IMR-90 (cell line): ENCODE measurements at regions not wholly inside any gene's neighbourhood (a gene's known extent, or its start where the extent isn't known, plus 50 kb on each side); places are given as distances from the start of the nearest gene placed in this dataset.

ENCODE experiments used
- ATAC-seq: fragments of 200-7000 bp; cut with Tn5 transposase; 2 replicates; pipeline ENCODE4 v1.9.1; 2020; ENCODE audit warnings: low read depth, mild to moderate bottlenecking, moderate library complexity
- BruUV-seq: library from RNA; stranded (reverse); fragments of 400-500 nt; replicated peaks from 2 replicates; lab custom pipeline; 2021; lab: Mats Ljungman, UMichigan
- CTCF ChIA-PET: fragments of 300-600 bp; formaldehyde crosslinking; extraction: SDS; loops from one replicate; lab custom pipeline; 2021; ENCODE audit warnings: antibody characterized with exemption; lab: Yijun Ruan, JAX
- POLR2A ChIA-PET: fragments of 300-600 bp; sonication (Branson Sonifier 250); formaldehyde crosslinking; loops from one replicate; lab custom pipeline; 2022; ENCODE audit warnings: antibody characterized with exemption; ENCODE audit not compliant: unreplicated experiment; lab: Charles Lee
- DNase-seq: peaks from one replicate; pipeline ENCODE4 v3.0.0; 2013
- H2AFZ ChIP-seq: replicated peaks from 2 replicates; pipeline ENCODE3; 2013; ENCODE audit warnings: low read length, mild to moderate bottlenecking; ENCODE audit not compliant: poor library complexity
- H2AK5ac ChIP-seq: 2 replicates; pipeline ENCODE4 v1.6.1; 2013; ENCODE audit warnings: low read depth, low read length, inconsistent platforms
- H2AK9ac ChIP-seq: replicated peaks from 2 replicates; pipeline ENCODE3; 2013; ENCODE audit warnings: mild to moderate bottlenecking, low read depth, low read length, moderate library complexity; ENCODE audit not compliant: poor library complexity
- H2BK120ac ChIP-seq: 2 replicates; pipeline ENCODE4 v1.6.1; 2013; ENCODE audit warnings: low read depth, low read length, inconsistent platforms
- H2BK15ac ChIP-seq: 3 replicates; pipeline ENCODE4 v1.6.1; 2013; ENCODE audit warnings: low read depth, low read length, inconsistent platforms
- H2BK20ac ChIP-seq: 2 replicates; pipeline ENCODE4 v1.6.1; 2013; ENCODE audit warnings: low read depth, mild to moderate bottlenecking, inconsistent platforms, low read length, moderate library complexity
- H2BK5ac ChIP-seq: 2 replicates; pipeline ENCODE4 v1.6.1; 2013; ENCODE audit warnings: mild to moderate bottlenecking, low read depth, low read length, inconsistent platforms; ENCODE audit not compliant: poor library complexity, severe bottlenecking
- H3K14ac ChIP-seq: replicated peaks from 2 replicates; pipeline ENCODE4 v1.6.1; 2013; ENCODE audit warnings: low read depth, low read length, inconsistent platforms
- H3K18ac ChIP-seq: 2 replicates; pipeline ENCODE4 v1.6.1; 2013; ENCODE audit warnings: low read depth, low read length, control low read depth
- H3K23ac ChIP-seq: 2 replicates; pipeline ENCODE4 v1.6.1; 2013; ENCODE audit warnings: low read depth, low read length, inconsistent platforms
- H3K27ac ChIP-seq: 2 replicates; pipeline ENCODE4 v1.5.1; 2013; ENCODE audit warnings: mild to moderate bottlenecking, control low read depth, low read length; ENCODE audit not compliant: insufficient read depth
- H3K27me3 ChIP-seq: 2 replicates; pipeline ENCODE4 v1.6.1; 2013; ENCODE audit warnings: low read length; ENCODE audit not compliant: control insufficient read depth, insufficient read depth
- H3K36me3 ChIP-seq: 2 replicates; pipeline ENCODE4 v1.6.1; 2013; ENCODE audit warnings: low read length, mixed read lengths; ENCODE audit not compliant: control insufficient read depth, insufficient read depth
- H3K4ac ChIP-seq: 2 replicates; pipeline ENCODE4 v1.6.1; 2013; ENCODE audit warnings: low read depth, low read length, inconsistent platforms
- H3K4me1 ChIP-seq: 2 replicates; pipeline ENCODE4 v1.6.1; 2013; ENCODE audit warnings: low read length, mixed read lengths; ENCODE audit not compliant: control insufficient read depth, insufficient read depth
- H3K4me2 ChIP-seq: 2 replicates; pipeline ENCODE4 v1.6.1; 2013; ENCODE audit warnings: low read depth, mild to moderate bottlenecking, control low read depth, low read length, moderate library complexity
- H3K4me3 ChIP-seq: 2 replicates; pipeline ENCODE4 v1.5.1; 2013; ENCODE audit warnings: low read depth, mild to moderate bottlenecking, control low read depth, low read length, moderate library complexity; ENCODE audit not compliant: insufficient read depth
- H3K56ac ChIP-seq: 2 replicates; pipeline ENCODE4 v1.6.1; 2013; ENCODE audit warnings: low read length, inconsistent platforms; ENCODE audit not compliant: insufficient read depth; ENCODE audit errors: extremely low read depth
- H3K79me1 ChIP-seq, 2 experiments: 2 replicates each; pipeline ENCODE4 v1.6.1; 2013; ENCODE audit warnings: low read length in 2 of 2, inconsistent platforms in 1 of 2, low read depth in 1 of 2
- H3K9ac ChIP-seq: 2 replicates; pipeline ENCODE4 v1.6.1; 2013; ENCODE audit warnings: low read depth, low read length, control low read depth
- H3K9me1 ChIP-seq: 2 replicates; pipeline ENCODE4 v1.6.1; 2013; ENCODE audit warnings: low read length, inconsistent platforms; ENCODE audit not compliant: insufficient read depth
- H3K9me3 ChIP-seq: 2 replicates; pipeline ENCODE4 v1.6.1; 2013; ENCODE audit warnings: low read length; ENCODE audit not compliant: control insufficient read depth, insufficient read depth
- H4K20me1 ChIP-seq: 2 replicates; pipeline ENCODE4 v1.6.1; 2013; ENCODE audit warnings: low read length, inconsistent platforms; ENCODE audit not compliant: insufficient read depth
- H4K5ac ChIP-seq: 2 replicates; pipeline ENCODE4 v1.6.1; 2013; ENCODE audit warnings: mild to moderate bottlenecking, low read depth, low read length, control low read depth
- H4K8ac ChIP-seq, 2 experiments: 2 replicates each; pipeline ENCODE4 v1.6.1; 2013; ENCODE audit warnings: low read depth in 2 of 2, low read length in 2 of 2, control low read depth in 1 of 2, inconsistent platforms in 1 of 2
- H4K91ac ChIP-seq: 2 replicates; pipeline ENCODE4 v1.6.1; 2013; ENCODE audit warnings: low read depth, low read length, inconsistent platforms; ENCODE audit not compliant: insufficient read depth
- BHLHE40 ChIP-seq: fragments of 150-350 bp; IDR thresholded peaks from 2 replicates; pipeline ENCODE4 v1.6.1; 2016; ENCODE audit warnings: mild to moderate bottlenecking, low read depth, low read length
- CEBPB ChIP-seq: IDR thresholded peaks from 2 replicates; pipeline ENCODE4 v1.6.1; 2012; ENCODE audit warnings: low read depth, low read length, improper control_type of control experiment
- CHD1 ChIP-seq: IDR thresholded peaks from 2 replicates; pipeline ENCODE4 v1.6.1; 2012; ENCODE audit warnings: low read depth, low read length, improper control_type of control experiment
- MAFK ChIP-seq: IDR thresholded peaks from 2 replicates; pipeline ENCODE4 v1.6.1; 2012; ENCODE audit warnings: low read depth, low read length, improper control_type of control experiment
- MXI1 ChIP-seq: IDR thresholded peaks from 2 replicates; pipeline ENCODE4 v1.6.1; 2012; ENCODE audit warnings: low read depth, mild to moderate bottlenecking, low read length, moderate library complexity, borderline replicate concordance
- NFE2L2 ChIP-seq: fragments of 150-350 bp; IDR thresholded peaks from 2 replicates; pipeline ENCODE4 v1.6.1; 2016; ENCODE audit warnings: low read depth, mild to moderate bottlenecking, low read length
- RCOR1 ChIP-seq: IDR thresholded peaks from 2 replicates; pipeline ENCODE4 v1.6.1; 2012; ENCODE audit warnings: mild to moderate bottlenecking, low read length, improper control_type of control experiment; ENCODE audit not compliant: insufficient replicate concordance
- RFX5 ChIP-seq: IDR thresholded peaks from 2 replicates; pipeline ENCODE4 v1.8.0; 2012; ENCODE audit warnings: low read depth, mild to moderate bottlenecking, low read length, moderate library complexity
- SMC3 ChIP-seq: fragments of 150-350 bp; IDR thresholded peaks from 2 replicates; pipeline ENCODE4 v1.6.1; 2016; ENCODE audit warnings: low read depth, mild to moderate bottlenecking, antibody characterized with exemption, low read length, moderate library complexity
- WGBS, 2 experiments: methylation state at CpG; one replicate each; pipeline versions ENCODE4 v1.1.5 to v1.1.7; 2013; ENCODE audit warnings: missing lambda C conversion rate in 2 of 2; ENCODE audit not compliant: insufficient read length in 1 of 2; ENCODE audit errors: extremely low coverage in 2 of 2; 5-methylcytosine and 5-hydroxymethylcytosine counted together
- dilution Hi-C: fragments of 300-500 bp; cut with HindIII; formaldehyde crosslinking; loops from one replicate; pipeline ENCODE4 v1.14.3; 2018; ENCODE audit warnings: low sequenced_read_pairs; ENCODE audit not compliant: unreplicated experiment
- in situ Hi-C: fragments of 300-500 bp; cut with MboI; formaldehyde crosslinking; loops from 3 replicates; pipeline ENCODE4 v1.14.3; 2019; ENCODE audit warnings: low sequenced_read_pairs, inconsistent platforms, mixed read lengths
- intact Hi-C: fragments of 100-400 bp; cut with micrococcal nuclease; formaldehyde crosslinking; loops from 2 replicates; pipeline ENCODE4 v1.10.0; 2022
- TF ChIP-seq, protein P1 (sequence below): fragments of 150-350 bp; IDR thresholded peaks from 2 replicates; pipeline ENCODE4 v1.6.1; 2017; ENCODE audit warnings: mild to moderate bottlenecking, antibody characterized with exemption, low read length, low read depth

DNA sequence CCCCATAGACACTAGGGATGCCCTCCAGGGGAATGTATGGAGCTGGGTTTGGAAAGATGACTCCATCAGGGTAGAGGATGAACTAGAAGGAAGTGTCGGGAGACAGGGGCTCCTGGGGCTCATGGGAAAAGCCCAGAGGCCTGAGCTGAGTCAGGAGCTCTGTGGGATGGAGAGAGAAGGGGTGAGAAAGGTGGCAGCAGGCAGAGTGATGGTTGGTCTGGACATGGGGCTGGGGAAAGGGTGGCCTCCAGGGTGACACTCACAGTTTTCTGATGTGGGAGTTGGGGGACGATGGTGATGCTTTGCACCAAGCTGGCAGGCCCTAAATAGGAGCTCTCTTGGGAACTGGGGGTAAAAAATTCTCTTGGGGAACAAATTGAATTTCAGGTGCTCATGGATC is 213.5 kb upstream of the MVB12B start:
- dilution Hi-C loops (no loop called here), intact Hi-C loops (no loop called here), in situ Hi-C loops (no loop called here)
- TF ChIP-seq CEBPB (no peak), CHD1 (no peak), MXI1 (no peak), RCOR1 (no peak), BHLHE40 (no peak), SMC3 (no peak), RFX5 (no peak), MAFK (no peak), NFE2L2 (no peak)
- TF ChIP-seq, protein P1, sequence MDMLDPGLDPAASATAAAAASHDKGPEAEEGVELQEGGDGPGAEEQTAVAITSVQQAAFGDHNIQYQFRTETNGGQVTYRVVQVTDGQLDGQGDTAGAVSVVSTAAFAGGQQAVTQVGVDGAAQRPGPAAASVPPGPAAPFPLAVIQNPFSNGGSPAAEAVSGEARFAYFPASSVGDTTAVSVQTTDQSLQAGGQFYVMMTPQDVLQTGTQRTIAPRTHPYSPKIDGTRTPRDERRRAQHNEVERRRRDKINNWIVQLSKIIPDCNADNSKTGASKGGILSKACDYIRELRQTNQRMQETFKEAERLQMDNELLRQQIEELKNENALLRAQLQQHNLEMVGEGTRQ: no peak
- Histone ChIP-seq H4K91ac (no peak overlapping the region), H3K56ac (no peak overlapping the region), H2BK120ac (no peak overlapping the region), H3K9me1 (no peaks in the 10 kb centered on the region; the same call in 1 of the 2 replicates), H3K27me3 (peaks cover 27% of the 10 kb centered on the region), H3K18ac (no peak overlapping the region), H2BK5ac (no peak overlapping the region), H3K36me3 (no peaks in the 10 kb centered on the region), H3K9me3 (no peaks in the 10 kb centered on the region), H2AFZ (no peak overlapping the region), H4K5ac (no peak overlapping the region), H4K20me1 (no peaks in the 10 kb centered on the region), H3K79me1 (no peaks in the 10 kb centered on the region), H2BK20ac (no peak overlapping the region), H3K23ac (no peak overlapping the region), H3K27ac (no peak overlapping the region), H4K8ac (no peak overlapping the region), H3K4me2 (no peak overlapping the region), H2AK5ac (no peak overlapping the region), H3K4me1 (no peaks in the 10 kb centered on the region), H3K4me3 (no peak overlapping the region), H2BK15ac (no peak overlapping the region), H2AK9ac (no peak overlapping the region), H3K4ac (no peak overlapping the region), H3K14ac (no peak overlapping the region), H3K9ac (no peak overlapping the region)
- POLR2A ChIA-PET: no interaction called here
- WGBS, 2 experiments: 35% methylated on average over 2 of the region's 2 CpGs; no CpG with 5 or more reads in 1 of the 2 experiments
- BruUV-seq: no TSS peak
- CTCF ChIA-PET: no interaction called here
- DNase-seq (no peak), ATAC-seq (no peak)
